Stomach (tissue), 4 donors: ENCODE measurements at regions not wholly inside any gene's neighbourhood (a gene's known extent, or its start where the extent isn't known, plus 50 kb on each side); places are given as distances from the start of the nearest gene placed in this dataset.

Experiments
- POLR2A ChIP-seq, 4 donors: fragments of 450-650 bp; IDR thresholded peaks; one replicate each; pipeline ENCODE4 v1.6.1; 2016; ENCODE audit warnings: antibody characterized with exemption in 4 of 4, control low read depth in 2 of 4, mild to moderate bottlenecking in 1 of 4, moderate library complexity in 1 of 4
- POLR2AphosphoS5 ChIP-seq, 3 donors: sonication (generic); formaldehyde crosslinking; IDR thresholded peaks; one replicate each; pipeline ENCODE4 v1.6.1; 2016; ENCODE audit warnings: antibody characterized with exemption in 3 of 3
- TF ChIP-seq, protein P1 (sequence below), 7 experiments: fragments of 450-650 bp in 4 of 7; fragments of 200-600 bp in 3 of 7; sonication (generic) in 3 of 7; IDR thresholded peaks; one replicate each; pipeline ENCODE4 v1.5.1; 2016 to 2019; ENCODE audit warnings: antibody characterized with exemption in 7 of 7, control low read depth in 2 of 7, mild to moderate bottlenecking in 1 of 7

DNA sequence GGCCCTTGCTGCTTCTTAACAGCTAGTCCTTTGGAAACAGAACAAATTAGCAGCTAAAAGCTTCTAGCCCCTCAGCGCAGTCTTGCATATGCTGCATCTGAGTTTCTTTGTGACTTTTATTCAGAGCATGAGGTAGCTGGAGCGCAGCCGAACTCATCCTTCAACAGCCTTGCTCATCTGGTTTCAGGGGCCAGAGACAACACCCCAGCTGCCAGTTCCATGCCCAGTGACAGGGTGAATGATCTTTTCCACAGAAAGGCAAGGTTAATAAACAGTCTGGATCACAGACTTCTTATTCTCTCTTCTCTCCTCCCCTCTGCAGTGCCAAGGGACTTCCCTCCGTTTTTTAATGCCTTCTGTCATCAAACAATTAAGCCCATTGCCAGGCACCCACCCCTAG is 216.6 kb upstream of the INTU start:
- TF ChIP-seq, protein P1, sequence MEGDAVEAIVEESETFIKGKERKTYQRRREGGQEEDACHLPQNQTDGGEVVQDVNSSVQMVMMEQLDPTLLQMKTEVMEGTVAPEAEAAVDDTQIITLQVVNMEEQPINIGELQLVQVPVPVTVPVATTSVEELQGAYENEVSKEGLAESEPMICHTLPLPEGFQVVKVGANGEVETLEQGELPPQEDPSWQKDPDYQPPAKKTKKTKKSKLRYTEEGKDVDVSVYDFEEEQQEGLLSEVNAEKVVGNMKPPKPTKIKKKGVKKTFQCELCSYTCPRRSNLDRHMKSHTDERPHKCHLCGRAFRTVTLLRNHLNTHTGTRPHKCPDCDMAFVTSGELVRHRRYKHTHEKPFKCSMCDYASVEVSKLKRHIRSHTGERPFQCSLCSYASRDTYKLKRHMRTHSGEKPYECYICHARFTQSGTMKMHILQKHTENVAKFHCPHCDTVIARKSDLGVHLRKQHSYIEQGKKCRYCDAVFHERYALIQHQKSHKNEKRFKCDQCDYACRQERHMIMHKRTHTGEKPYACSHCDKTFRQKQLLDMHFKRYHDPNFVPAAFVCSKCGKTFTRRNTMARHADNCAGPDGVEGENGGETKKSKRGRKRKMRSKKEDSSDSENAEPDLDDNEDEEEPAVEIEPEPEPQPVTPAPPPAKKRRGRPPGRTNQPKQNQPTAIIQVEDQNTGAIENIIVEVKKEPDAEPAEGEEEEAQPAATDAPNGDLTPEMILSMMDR (IDR thresholded peaks at IDR 0.05): no peak
- TF ChIP-seq POLR2AphosphoS5 (IDR thresholded peaks at IDR 0.05) (no peak), POLR2A (IDR thresholded peaks at IDR 0.05) (no peak)
